ENCODE measurements at regions not wholly inside any gene's neighbourhood (a gene's known extent, or its start where the extent isn't known, plus 50 kb on each side); places are given as distances from the start of the nearest gene placed in this dataset.

GRCh38 chr10:10462151-10462941 lies 555.3 kb upstream of the CELF2 start:
- DNase-seq (ENCODE audit: low read depth) = no peak

- DNase-seq (ENCODE audit: low read depth) = no peak
Observed at GRCh38 chr10:10471758-10472157, 545.9 kb upstream of the CELF2 start.

DNA sequence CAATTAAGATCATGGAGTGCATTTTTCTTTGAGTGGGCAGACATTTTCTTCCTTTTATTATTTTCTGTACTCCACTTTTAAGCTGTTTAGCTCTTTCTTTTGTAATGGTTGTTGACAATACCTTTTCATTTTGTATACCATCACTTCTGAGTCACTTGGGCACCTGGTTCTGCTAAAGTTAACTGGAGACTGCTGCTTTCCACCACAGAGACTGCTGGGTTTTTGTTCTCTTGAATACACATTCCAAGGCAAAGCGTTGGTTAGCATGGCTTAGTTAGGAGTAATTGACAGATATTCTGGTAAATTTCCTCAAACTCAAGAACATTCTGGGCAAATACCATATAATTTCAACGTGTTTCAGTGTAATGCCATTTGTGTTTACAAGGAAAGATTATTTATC lies 541.9 kb upstream of the CELF2 start:
- no peak for DNase-seq (ENCODE audit: low read depth)

- DNase-seq (ENCODE audit: low read depth) = no peak
Observed at GRCh38 chr10:10477844-10478243, 539.8 kb upstream of the CELF2 start.

- no peak for DNase-seq (ENCODE audit: low read depth)
Observed at GRCh38 chr10:10479465-10479864, 538.2 kb upstream of the CELF2 start.

DNA sequence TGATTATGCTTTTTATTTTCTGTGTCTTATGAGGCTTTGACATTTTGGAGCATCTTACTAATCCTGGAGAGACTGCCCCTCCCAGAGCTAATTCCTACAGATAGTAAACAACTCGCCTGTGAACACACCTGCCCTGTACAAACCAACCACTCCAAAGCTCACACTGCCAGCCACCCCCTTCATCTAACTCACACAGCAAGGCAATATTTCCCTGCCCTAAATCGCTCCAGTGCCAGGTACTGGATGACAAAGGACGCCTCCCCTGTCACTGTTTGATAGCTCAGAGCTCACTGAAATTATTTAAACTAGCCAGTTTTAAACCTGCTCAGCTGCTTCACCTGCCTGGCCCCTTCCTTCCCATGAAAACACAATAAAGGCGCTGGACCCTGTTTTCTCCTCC lies 535.1 kb upstream of the CELF2 start:
- no peak for DNase-seq (ENCODE audit: low read depth)

DNA sequence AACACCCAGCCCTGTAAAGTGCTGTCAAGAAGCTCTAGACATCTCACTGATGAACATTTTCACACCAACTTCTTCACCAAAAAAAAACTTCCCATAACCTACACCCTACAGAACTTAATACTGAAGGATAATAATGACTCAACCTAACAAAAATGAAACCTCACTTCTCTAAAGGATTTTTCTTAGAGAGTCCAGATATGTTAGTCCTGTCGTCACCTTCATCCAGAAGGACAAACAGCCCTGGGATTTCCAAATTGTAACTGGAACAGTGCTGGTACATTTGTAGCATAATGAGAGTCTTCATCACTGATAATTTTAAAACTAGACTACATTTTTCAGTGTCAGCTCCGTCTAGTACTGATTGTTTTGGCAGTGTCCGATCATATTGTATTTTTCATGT lies 528.6 kb upstream of the CELF2 start:
- DNase-seq (ENCODE audit: low read depth) = no peak

- no peak for DNase-seq (ENCODE audit: low read depth)
Observed at GRCh38 chr10:10489805-10490571, 527.7 kb upstream of the CELF2 start.

DNA sequence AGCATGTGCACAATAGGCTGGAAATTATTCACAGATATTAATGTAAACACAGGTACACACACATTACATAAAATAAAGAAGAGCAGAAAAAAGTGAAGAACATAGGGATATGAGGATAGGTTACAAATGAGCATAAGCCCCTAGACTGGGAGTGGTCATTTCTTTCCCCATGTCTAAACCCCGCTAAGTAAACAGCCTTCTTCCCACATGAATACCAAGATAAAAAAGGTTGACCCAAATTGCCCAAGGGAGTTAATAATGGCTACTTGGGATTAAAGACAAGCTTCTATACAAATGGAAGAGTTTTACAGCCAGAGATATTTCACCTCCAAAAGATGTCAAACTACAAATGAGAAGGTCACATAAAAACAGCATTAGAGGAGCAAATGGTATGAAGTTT lies 527.1 kb upstream of the CELF2 start:
- DNase-seq (ENCODE audit: low read depth) = no peak

- DNase-seq (ENCODE audit: low read depth) = no peak
Observed at GRCh38 chr10:10492420-10492819, 525.3 kb upstream of the CELF2 start.

DNA sequence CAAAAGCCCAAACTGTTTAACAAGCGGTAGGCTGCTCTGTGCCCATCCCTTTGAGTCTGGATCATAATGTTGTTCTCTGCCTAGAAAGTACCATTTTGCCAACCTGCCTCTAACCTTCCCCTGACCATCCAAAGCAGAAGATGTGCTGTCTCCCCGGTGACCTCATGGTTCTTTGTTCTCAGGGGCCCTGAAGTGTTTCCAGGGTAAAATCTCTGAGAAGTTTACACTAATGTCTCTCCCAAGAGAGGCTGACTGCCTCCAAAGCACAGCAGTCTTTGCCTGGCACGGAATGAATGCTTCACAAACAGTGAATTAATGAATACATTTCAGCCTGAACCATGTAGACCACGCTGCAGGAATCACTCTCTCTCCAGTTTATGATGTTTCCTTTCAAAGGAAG lies 523.8 kb upstream of the CELF2 start:
- no peak for DNase-seq (ENCODE audit: low read depth)

DNA sequence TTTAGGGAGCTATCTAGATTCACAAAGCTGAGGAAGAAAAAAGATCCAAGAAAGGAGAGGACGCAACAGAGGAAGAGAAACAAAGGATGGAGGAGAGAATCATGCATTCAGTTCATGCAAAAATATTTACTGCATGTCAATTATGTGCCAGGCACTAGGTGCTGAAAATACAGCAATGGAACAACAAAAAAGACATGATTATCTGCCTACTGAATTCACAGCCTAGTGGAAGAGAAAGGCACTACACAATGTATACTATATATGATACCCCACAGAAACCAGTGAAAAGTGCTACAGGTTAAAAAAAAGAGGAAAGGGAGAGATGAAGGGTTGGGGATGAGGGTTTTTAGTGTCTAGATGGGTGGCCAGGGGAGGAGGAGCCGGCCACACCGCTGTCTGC lies 520.4 kb upstream of the CELF2 start:
- DNase-seq (ENCODE audit: low read depth) = no peak

- DNase-seq (ENCODE audit: low read depth) = no peak
Observed at GRCh38 chr10:10498781-10499180, 518.9 kb upstream of the CELF2 start.

- no peak for DNase-seq (ENCODE audit: low read depth)
Observed at GRCh38 chr10:10499839-10500238, 517.8 kb upstream of the CELF2 start.

GRCh38 chr10:10500937-10501336 lies 516.7 kb upstream of the CELF2 start:
- no peak for DNase-seq (ENCODE audit: low read depth)

GRCh38 chr10:10503772-10504171 lies 513.9 kb upstream of the CELF2 start:
- no peak for DNase-seq (ENCODE audit: low read depth)

GRCh38 chr10:10508211-10508610 lies 509.5 kb upstream of the CELF2 start:
- DNase-seq (ENCODE audit: low read depth) = no peak

DNA sequence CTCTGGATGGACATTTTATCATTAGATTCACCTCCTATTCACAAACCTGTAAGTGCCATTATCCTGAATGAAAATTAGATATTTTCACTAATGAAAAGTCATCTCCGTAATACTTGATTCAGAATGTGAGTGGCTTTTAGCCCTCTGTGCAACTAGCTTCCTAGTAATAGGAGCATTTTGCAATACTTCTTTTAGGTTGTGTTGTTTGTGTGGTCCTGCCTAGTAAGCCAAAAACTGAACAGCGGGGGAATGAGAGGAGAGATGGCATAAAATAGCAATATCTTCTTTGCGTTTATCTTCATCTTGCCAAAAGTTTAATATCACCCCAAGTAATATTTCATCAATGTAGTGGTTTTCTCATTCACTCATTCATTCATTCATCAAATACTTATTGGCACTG lies 507.5 kb upstream of the CELF2 start:
- DNase-seq (ENCODE audit: low read depth) = no peak

DNA sequence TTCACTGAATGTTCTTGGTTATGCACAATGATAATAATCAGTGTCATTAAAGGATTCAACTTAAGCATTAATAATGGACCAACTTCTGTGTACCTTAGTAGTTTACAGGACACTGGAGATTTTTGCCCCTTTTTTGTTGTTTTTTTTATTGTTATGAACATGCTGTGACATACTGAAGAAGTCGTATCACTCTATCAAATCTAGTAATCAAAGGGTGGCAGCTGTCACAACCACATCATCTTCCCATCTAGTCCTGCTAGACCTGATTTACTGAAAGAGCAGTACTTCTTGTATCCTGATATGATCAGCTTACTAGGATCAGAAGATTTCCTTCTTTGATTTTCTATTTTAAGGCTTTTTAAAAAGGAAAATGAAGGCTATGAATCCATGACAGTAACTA lies 504.6 kb upstream of the CELF2 start:
- no peak for DNase-seq (ENCODE audit: low read depth)

DNA sequence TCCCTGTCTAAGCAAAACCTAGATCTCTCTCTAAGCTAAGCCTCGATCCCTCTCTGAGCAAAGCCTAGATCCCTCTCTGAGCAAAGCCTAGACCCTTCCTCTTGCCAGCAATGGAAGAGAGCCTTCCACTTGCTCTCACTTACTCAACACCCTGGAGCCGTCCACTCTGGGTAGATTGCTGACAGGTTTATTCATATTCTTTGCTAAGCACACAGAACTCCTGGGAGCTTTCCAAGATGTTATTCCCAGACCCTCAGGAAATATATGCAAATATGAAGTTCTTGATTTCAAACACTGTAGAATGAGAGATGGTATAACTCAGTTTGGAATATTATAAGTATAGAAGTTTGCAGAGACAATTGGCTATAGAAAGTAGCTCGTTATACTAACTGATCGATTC lies 503.8 kb upstream of the CELF2 start:
- DNase-seq (ENCODE audit: low read depth) = no peak

DNA sequence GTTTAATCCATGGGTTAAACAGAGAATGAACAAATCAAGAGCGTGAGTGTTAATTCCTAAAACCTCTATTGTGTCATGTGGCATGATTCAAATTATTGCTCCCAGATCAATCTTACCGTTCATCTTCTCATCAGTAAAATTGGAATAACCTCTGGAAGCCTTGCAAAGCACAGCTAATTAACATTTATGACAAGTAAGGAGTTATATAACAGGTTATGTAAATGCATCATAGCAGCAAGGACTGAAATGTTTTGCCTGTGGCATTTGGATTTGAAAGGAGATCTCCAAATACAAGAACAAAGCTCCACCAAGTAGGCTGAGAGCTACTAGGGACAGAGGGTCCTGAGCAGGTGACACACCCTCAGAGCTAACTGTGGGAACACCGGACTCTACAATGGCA lies 502.9 kb upstream of the CELF2 start:
- no peak for DNase-seq (ENCODE audit: low read depth)

DNA sequence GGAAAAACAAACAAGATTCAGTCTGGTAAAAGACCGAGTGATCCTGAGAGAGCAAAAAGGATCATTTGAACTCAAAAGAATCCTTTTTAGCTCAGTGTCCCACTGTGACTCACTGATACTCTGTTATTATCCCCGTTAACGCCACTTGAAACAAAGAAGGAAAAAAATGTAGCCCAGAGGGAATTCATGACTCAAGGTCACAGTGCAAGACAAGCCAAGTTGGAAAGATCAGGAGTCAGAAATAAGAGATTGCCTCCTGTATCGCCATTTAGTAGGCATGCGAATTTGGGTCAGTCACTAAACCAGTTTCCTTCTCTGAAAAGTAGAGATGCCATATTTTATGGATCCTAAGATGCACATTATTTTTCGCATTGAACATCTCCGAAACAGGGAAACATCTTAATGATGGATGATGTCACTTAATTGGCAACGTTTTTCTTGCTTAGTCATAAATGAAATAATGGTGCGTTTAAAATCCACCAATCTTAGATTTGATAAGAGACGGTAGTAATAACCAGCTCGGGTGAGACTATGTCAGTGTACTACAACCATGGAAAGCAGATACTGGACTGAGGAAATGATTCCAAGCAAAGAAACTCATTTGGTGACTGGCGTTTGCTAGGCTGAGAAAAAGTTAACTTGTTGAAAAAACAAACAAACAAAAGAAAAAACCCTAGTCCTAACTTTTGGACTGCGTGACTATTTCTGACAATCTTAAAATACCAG lies 502.0 kb upstream of the CELF2 start:
- no peak for DNase-seq (ENCODE audit: low read depth)

All from stimulated activated CD8-positive, alpha-beta memory T cell treated with anti-CD3 and anti-CD28 coated beads, Interleukin-15, amount 100 ng/mL, for 24 hours (primary cell).